Small intestine (tissue), 7 donors: ENCODE measurements at regions not wholly inside any gene's neighbourhood (a gene's known extent, or its start where the extent isn't known, plus 50 kb on each side); places are given as distances from the start of the nearest gene placed in this dataset.

Source experiments
- DNase-seq, 2 donors: peaks; one replicate each; pipeline versions ENCODE4 v3.0.0 to v3.0.0-alpha.2; 2013
- FAIRE-seq: peaks from 2 replicates; lab custom pipeline; 2012; peaks lifted over from hg19 to GRCh38; lab: Jason Lieb, UNC
- H3K27ac ChIP-seq, 3 donors: one replicate each; pipeline ENCODE4 v1.5.1; 2013; ENCODE audit warnings: low read length in 2 of 3, mild to moderate bottlenecking in 2 of 3, control low read depth in 1 of 3, inconsistent platforms in 1 of 3, low read depth in 1 of 3, moderate library complexity in 1 of 3
- H3K27me3 ChIP-seq, 3 donors: one replicate each; pipeline ENCODE4 v1.6.1; 2013; ENCODE audit warnings: low read length in 3 of 3, inconsistent platforms in 1 of 3; ENCODE audit not compliant: control insufficient read depth in 3 of 3, insufficient read depth in 3 of 3
- H3K36me3 ChIP-seq, 3 donors: one replicate each; pipeline ENCODE4 v1.6.1; 2013; ENCODE audit warnings: low read length in 3 of 3, inconsistent platforms in 1 of 3, low read depth in 1 of 3, mild to moderate bottlenecking in 1 of 3, moderate library complexity in 1 of 3; ENCODE audit not compliant: control insufficient read depth in 3 of 3, insufficient read depth in 2 of 3
- H3K4me1 ChIP-seq, 3 donors: one replicate each; pipeline ENCODE4 v1.6.1; 2013; ENCODE audit warnings: low read length in 2 of 3, inconsistent platforms in 1 of 3, low read depth in 1 of 3, mild to moderate bottlenecking in 1 of 3, moderate library complexity in 1 of 3; ENCODE audit not compliant: control insufficient read depth in 3 of 3, insufficient read depth in 2 of 3
- H3K4me3 ChIP-seq, 3 donors: one replicate each; pipeline ENCODE4 v1.5.1; 2013; ENCODE audit warnings: low read length in 3 of 3, control low read depth in 1 of 3, inconsistent platforms in 1 of 3, low read depth in 1 of 3, mild to moderate bottlenecking in 1 of 3, moderate library complexity in 1 of 3
- H3K9me3 ChIP-seq, 2 donors: one replicate each; pipeline ENCODE4 v1.6.1; 2013; ENCODE audit warnings: low read depth in 1 of 2, low read length in 1 of 2; ENCODE audit not compliant: control insufficient read depth in 2 of 2, insufficient read depth in 1 of 2
- WGBS, 3 donors: extraction: QIAGEN DNeasy Blood & Tissue Kit; methylation state at CpG; one replicate each; pipeline ENCODE4 v1.1.7; 2013; 5-methylcytosine and 5-hydroxymethylcytosine counted together
- donor health status: healthy with polysubstance abuse.
- donor health status: control.
- donor health status: control.
- donor health status: Bipolar disorder and iron deficiency.
- donor health status: healthy.

- no peaks in the 10 kb centered on the region for H3K4me1 ChIP-seq
- no peak overlapping the region for H3K4me3 ChIP-seq
- no peaks in the 10 kb centered on the region for H3K9me3 ChIP-seq
- FAIRE-seq (no peak), DNase-seq (no peak)
- H3K36me3 ChIP-seq = no peaks in the 10 kb centered on the region
- no peak overlapping the region for H3K27ac ChIP-seq
- WGBS, 3 donors = 39 to 62% (median 41%) methylated on average over 6 of the region's 6 CpGs
- H3K27me3 ChIP-seq = no peaks in the 10 kb centered on the region
Observed at GRCh38 chr10:81109200-81109752, 571.6 kb downstream of the SH2D4B start.

- H3K4me1 ChIP-seq = no peaks in the 10 kb centered on the region
- no peaks in the 10 kb centered on the region for H3K9me3 ChIP-seq
- WGBS, 3 donors = 76 to 83% (median 80%) methylated on average over 4 of the region's 4 CpGs
- H3K27me3 ChIP-seq = no peaks in the 10 kb centered on the region
- no peak overlapping the region for H3K27ac ChIP-seq
- DNase-seq (no peak), FAIRE-seq (no peak)
- H3K4me3 ChIP-seq = no peak overlapping the region
- H3K36me3 ChIP-seq = no peaks in the 10 kb centered on the region
Observed at GRCh38 chr10:81116201-81116600, 578.5 kb downstream of the SH2D4B start.

GRCh38 chr10:81116990-81117389 lies 579.3 kb downstream of the SH2D4B start:
- no peak for FAIRE-seq
- H3K9me3 ChIP-seq = no peaks in the 10 kb centered on the region
- H3K27me3 ChIP-seq = no peaks in the 10 kb centered on the region
- no peak for DNase-seq
- no peaks in the 10 kb centered on the region for H3K36me3 ChIP-seq
- no peak overlapping the region for H3K27ac ChIP-seq
- no peak overlapping the region for H3K4me3 ChIP-seq
- no peaks in the 10 kb centered on the region for H3K4me1 ChIP-seq

GRCh38 chr10:81127931-81128330 lies 590.2 kb downstream of the SH2D4B start:
- Histone ChIP-seq H3K9me3 (no peaks in the 10 kb centered on the region), H3K27me3 (no peaks in the 10 kb centered on the region), H3K36me3 (no peaks in the 10 kb centered on the region), H3K4me1 (no peaks in the 10 kb centered on the region), H3K4me3 (no peak overlapping the region), H3K27ac (no peak overlapping the region)
- no peak for DNase-seq
- FAIRE-seq = no peak
- 16 to 33% (median 29%) methylated on average over 3 of the region's 3 CpGs for WGBS, 3 donors

- no peak overlapping the region for H3K27ac ChIP-seq
- no peaks in the 10 kb centered on the region for H3K36me3 ChIP-seq
- 80 to 87% (median 80%) methylated on average over 2 of the region's 2 CpGs for WGBS, 3 donors
- H3K27me3 ChIP-seq = no peaks in the 10 kb centered on the region
- DNase-seq = no peak
- H3K4me1 ChIP-seq = no peaks in the 10 kb centered on the region
- no peak overlapping the region for H3K4me3 ChIP-seq
- no peak for FAIRE-seq
- no peaks in the 10 kb centered on the region for H3K9me3 ChIP-seq
Observed at GRCh38 chr10:81130014-81130413, 592.3 kb downstream of the SH2D4B start.

- Histone ChIP-seq H3K4me1 (no peaks in the 10 kb centered on the region), H3K27me3 (no peaks in the 10 kb centered on the region), H3K27ac (no peak overlapping the region), H3K9me3 (peaks cover 0 to 4% of the 10 kb centered on the region in 2 donors), H3K4me3 (no peak overlapping the region), H3K36me3 (no peaks in the 10 kb centered on the region)
- DNase-seq (no peak), FAIRE-seq (no peak)
- 60 to 73% (median 64%) methylated on average over 3 of the region's 3 CpGs for WGBS, 3 donors
Observed at GRCh38 chr10:81135851-81136250, 598.1 kb downstream of the SH2D4B start.

- FAIRE-seq = no peak
- Histone ChIP-seq H3K27ac (no peak overlapping the region), H3K4me1 (no peaks in the 10 kb centered on the region), H3K36me3 (no peaks in the 10 kb centered on the region), H3K9me3 (peaks cover 0 to 4% of the 10 kb centered on the region in 2 donors), H3K4me3 (no peak overlapping the region), H3K27me3 (no peaks in the 10 kb centered on the region)
- 70 to 78% (median 74%) methylated on average over 2 of the region's 2 CpGs for WGBS, 3 donors
- DNase-seq = no peak
Observed at GRCh38 chr10:81136261-81136660, 598.6 kb downstream of the SH2D4B start.

- Histone ChIP-seq H3K27me3 (no peaks in the 10 kb centered on the region), H3K4me3 (no peak overlapping the region), H3K4me1 (no peaks in the 10 kb centered on the region), H3K9me3 (no peaks in the 10 kb centered on the region), H3K27ac (no peak overlapping the region), H3K36me3 (no peaks in the 10 kb centered on the region)
- FAIRE-seq (no peak), DNase-seq (no peak)
- 89 to 91% (median 89%) methylated on average over 8 of the region's 8 CpGs for WGBS, 3 donors
Observed at GRCh38 chr10:81145975-81146374, 608.3 kb downstream of the SH2D4B start.

GRCh38 chr10:81146436-81146835 lies 608.7 kb downstream of the SH2D4B start:
- Histone ChIP-seq H3K27ac (no peak overlapping the region), H3K9me3 (no peaks in the 10 kb centered on the region), H3K4me3 (no peak overlapping the region), H3K27me3 (no peaks in the 10 kb centered on the region), H3K4me1 (no peaks in the 10 kb centered on the region), H3K36me3 (no peaks in the 10 kb centered on the region)
- DNase-seq = no peak
- FAIRE-seq = no peak
- 60 to 76% (median 73%) methylated on average over 3 of the region's 3 CpGs for WGBS, 3 donors
